ENCODE measurements at regions not wholly inside any gene's neighbourhood (a gene's known extent, or its start where the extent isn't known, plus 50 kb on each side); places are given as distances from the start of the nearest gene placed in this dataset.

DNA sequence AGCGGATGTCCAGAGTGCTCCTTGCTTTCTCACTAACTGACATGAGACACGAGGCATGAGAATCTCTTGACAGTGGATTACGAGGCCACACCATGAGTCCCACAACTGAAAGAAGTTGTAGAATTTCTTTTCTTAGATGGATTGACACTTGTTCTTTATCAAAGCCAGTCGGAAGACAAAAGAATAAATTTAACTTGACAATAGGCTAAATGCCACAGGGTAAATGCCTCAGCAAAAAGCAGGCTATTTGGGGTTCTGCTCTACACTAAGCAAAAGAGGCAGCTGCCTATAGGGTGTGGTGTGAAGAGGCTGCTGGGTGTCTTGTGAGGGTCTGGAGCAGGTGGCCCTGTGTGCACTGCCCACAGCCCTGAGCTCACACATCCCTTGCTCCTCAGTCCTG is 135.1 kb upstream of the SEMA6D start:
- no peaks in the 10 kb centered on the region for H3K9me3 ChIP-seq
- DNase-seq (no peak), ATAC-seq (peak in 1 of 2 donors; percentile 9)
- no peaks in the 10 kb centered on the region for H3K36me3 ChIP-seq
- H3K27ac ChIP-seq, result no peak overlapping the region
- H3K27me3 ChIP-seq (ENCODE audit: low read depth), result no peaks in the 10 kb centered on the region
- no peak overlapping the region for H3K4me3 ChIP-seq
- no peaks in the 10 kb centered on the region for H3K4me1 ChIP-seq
- intact Hi-C loops (cut with DNase I), result no loop called here
- TF ChIP-seq CTCF (IDR thresholded peaks at IDR 0.05), result no peak

GRCh38 chr15:47584316-47584715 is 133.0 kb upstream of the SEMA6D start:
- Histone ChIP-seq H3K36me3 (no peaks in the 10 kb centered on the region), H3K27ac (no peak overlapping the region), H3K4me3 (no peak overlapping the region), H3K4me1 (no peaks in the 10 kb centered on the region), H3K9me3 (no peaks in the 10 kb centered on the region), H3K27me3 (ENCODE audit: low read depth) (no peaks in the 10 kb centered on the region)
- DNase-seq, result no peak
- intact Hi-C loops (cut with DNase I), result no loop called here
- TF ChIP-seq CTCF (IDR thresholded peaks at IDR 0.05), result no peak
- ATAC-seq, result no peak

- H3K9me3 ChIP-seq, result no peaks in the 10 kb centered on the region
- DNase-seq, result no peak
- no peak for ATAC-seq
- no peak for TF ChIP-seq CTCF (IDR thresholded peaks at IDR 0.05)
- no peaks in the 10 kb centered on the region for H3K36me3 ChIP-seq
- no peak overlapping the region for H3K4me3 ChIP-seq
- no peak overlapping the region for H3K27ac ChIP-seq
- no peaks in the 10 kb centered on the region for H3K27me3 ChIP-seq (ENCODE audit: low read depth)
- no peaks in the 10 kb centered on the region for H3K4me1 ChIP-seq
- intact Hi-C loops (cut with DNase I), result no loop called here
These were observed 130.6 kb upstream of the SEMA6D start for GRCh38 chr15:47586653-47587224.

GRCh38 chr15:47587940-47588802 is 129.1 kb upstream of the SEMA6D start:
- Histone ChIP-seq H3K27ac (no peak overlapping the region), H3K4me3 (no peak overlapping the region)
- ATAC-seq, result no peak

DNA sequence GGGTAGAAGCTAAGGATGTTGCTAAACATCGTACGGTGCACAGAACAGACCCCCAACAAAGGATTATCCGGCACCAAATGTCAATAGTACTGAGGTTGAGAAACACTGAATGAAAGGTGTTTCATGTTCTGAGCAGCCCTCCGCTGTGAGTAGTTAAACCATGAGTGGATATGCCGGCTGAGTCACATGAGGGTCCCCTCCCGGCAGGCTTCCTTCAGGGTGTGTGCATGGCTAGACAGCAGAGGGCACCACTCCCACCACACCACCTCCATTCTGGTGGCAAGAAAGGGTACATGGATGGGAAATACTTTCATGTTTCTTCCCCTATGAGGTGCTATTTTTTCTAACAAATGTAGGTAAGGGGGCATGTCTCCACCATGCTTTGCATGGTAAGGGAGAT is 128.3 kb upstream of the SEMA6D start:
- H3K9me3 ChIP-seq, result no peaks in the 10 kb centered on the region
- no peak for DNase-seq
- H3K27ac ChIP-seq, result no peak overlapping the region
- no peak for TF ChIP-seq CTCF (IDR thresholded peaks at IDR 0.05)
- no peaks in the 10 kb centered on the region for H3K36me3 ChIP-seq
- no peak for ATAC-seq
- H3K27me3 ChIP-seq (ENCODE audit: low read depth), result no peaks in the 10 kb centered on the region
- no peaks in the 10 kb centered on the region for H3K4me1 ChIP-seq
- intact Hi-C loops (cut with DNase I), result no loop called here
- no peak overlapping the region for H3K4me3 ChIP-seq

More at GRCh38 chr15:47587940-47588802, 129.1 kb upstream of the SEMA6D start:
- DNase-seq, result no peak
- H3K27me3 ChIP-seq (ENCODE audit: low read depth), result no peaks in the 10 kb centered on the region
- no peaks in the 10 kb centered on the region for H3K4me1 ChIP-seq
- H3K9me3 ChIP-seq, result no peaks in the 10 kb centered on the region
- no peaks in the 10 kb centered on the region for H3K36me3 ChIP-seq
- intact Hi-C loops (cut with DNase I), result no loop called here
- TF ChIP-seq CTCF (IDR thresholded peaks at IDR 0.05), result no peak

Measured in lower lobe of right lung (tissue), 2 donors.